ENCODE measurements at regions not wholly inside any gene's neighbourhood (a gene's known extent, or its start where the extent isn't known, plus 50 kb on each side); places are given as distances from the start of the nearest gene placed in this dataset.

GRCh38 chr2:82524826-82525225, 1934.3 kb downstream of the SUCLG1 start:
- TF ChIP-seq, protein P1, sequence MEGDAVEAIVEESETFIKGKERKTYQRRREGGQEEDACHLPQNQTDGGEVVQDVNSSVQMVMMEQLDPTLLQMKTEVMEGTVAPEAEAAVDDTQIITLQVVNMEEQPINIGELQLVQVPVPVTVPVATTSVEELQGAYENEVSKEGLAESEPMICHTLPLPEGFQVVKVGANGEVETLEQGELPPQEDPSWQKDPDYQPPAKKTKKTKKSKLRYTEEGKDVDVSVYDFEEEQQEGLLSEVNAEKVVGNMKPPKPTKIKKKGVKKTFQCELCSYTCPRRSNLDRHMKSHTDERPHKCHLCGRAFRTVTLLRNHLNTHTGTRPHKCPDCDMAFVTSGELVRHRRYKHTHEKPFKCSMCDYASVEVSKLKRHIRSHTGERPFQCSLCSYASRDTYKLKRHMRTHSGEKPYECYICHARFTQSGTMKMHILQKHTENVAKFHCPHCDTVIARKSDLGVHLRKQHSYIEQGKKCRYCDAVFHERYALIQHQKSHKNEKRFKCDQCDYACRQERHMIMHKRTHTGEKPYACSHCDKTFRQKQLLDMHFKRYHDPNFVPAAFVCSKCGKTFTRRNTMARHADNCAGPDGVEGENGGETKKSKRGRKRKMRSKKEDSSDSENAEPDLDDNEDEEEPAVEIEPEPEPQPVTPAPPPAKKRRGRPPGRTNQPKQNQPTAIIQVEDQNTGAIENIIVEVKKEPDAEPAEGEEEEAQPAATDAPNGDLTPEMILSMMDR (IDR thresholded peaks at IDR 0.05; ENCODE audit: low read depth, low read length, poor library complexity, severe bottlenecking) = no peak
- TF ChIP-seq EZH2phosphoT487 (IDR thresholded peaks at IDR 0.05; ENCODE audit: borderline replicate concordance, low read length) = no peak

Data from DOHH2 (cell line).